ENCODE measurements at regions not wholly inside any gene's neighbourhood (a gene's known extent, or its start where the extent isn't known, plus 50 kb on each side); places are given as distances from the start of the nearest gene placed in this dataset.
"Not testable (repeated sequence)": the region's sequence is repeated elsewhere in the genome, so short reads cannot be mapped to it uniquely, and the experiment has no call there.

GRCh38 chr3:39712413-39713048 is 96.9 kb upstream of the MYRIP start:
- no peak overlapping the region for H3K27ac ChIP-seq
- TF ChIP-seq CTCF (IDR thresholded peaks at IDR 0.05): no peak
- ATAC-seq: no peak
- no peaks in the 10 kb centered on the region for H3K36me3 ChIP-seq
- H3K9me3 ChIP-seq: no peaks in the 10 kb centered on the region
- no peak overlapping the region for H3K4me3 ChIP-seq
- no peak for DNase-seq
- no peaks in the 10 kb centered on the region for H3K27me3 ChIP-seq
- intact Hi-C loops (cut with DNase I): no loop called here
- no peaks in the 10 kb centered on the region for H3K4me1 ChIP-seq

- intact Hi-C loops (cut with DNase I); H3K4me1 ChIP-seq; H3K4me3 ChIP-seq; H3K27ac ChIP-seq; H3K27me3 ChIP-seq; DNase-seq; H3K36me3 ChIP-seq; H3K9me3 ChIP-seq; ATAC-seq: not testable (repeated sequence)
Measured at GRCh38 chr3:39713341-39713740, 96.1 kb upstream of the MYRIP start.

- ATAC-seq (peak; percentile 64), DNase-seq (no peak)
- Histone ChIP-seq H3K4me3 (no peak overlapping the region), H3K27ac (no peak overlapping the region), H3K4me1 (no peaks in the 10 kb centered on the region), H3K27me3 (no peaks in the 10 kb centered on the region), H3K9me3 (no peaks in the 10 kb centered on the region), H3K36me3 (no peaks in the 10 kb centered on the region)
- intact Hi-C loops (cut with DNase I): no loop called here
- no peak for TF ChIP-seq CTCF (IDR thresholded peaks at IDR 0.05)
Measured at GRCh38 chr3:39716849-39717248, 92.6 kb upstream of the MYRIP start.

- Histone ChIP-seq H3K4me1 (no peaks in the 10 kb centered on the region), H3K9me3 (no peaks in the 10 kb centered on the region), H3K27ac (no peak overlapping the region), H3K36me3 (no peaks in the 10 kb centered on the region), H3K27me3 (no peaks in the 10 kb centered on the region), H3K4me3 (no peak overlapping the region)
- no peak for TF ChIP-seq CTCF (IDR thresholded peaks at IDR 0.05)
- ATAC-seq: peak; percentile 47
- no peak for DNase-seq
- intact Hi-C loops (cut with DNase I): no loop called here
Measured at GRCh38 chr3:39718674-39719595, 90.5 kb upstream of the MYRIP start.

GRCh38 chr3:39721076-39721475 is 88.3 kb upstream of the MYRIP start:
- intact Hi-C loops (cut with DNase I): no loop called here
- ATAC-seq (no peak), DNase-seq (no peak)
- Histone ChIP-seq H3K27me3 (no peaks in the 10 kb centered on the region), H3K4me1 (no peaks in the 10 kb centered on the region), H3K4me3 (no peak overlapping the region), H3K9me3 (no peaks in the 10 kb centered on the region), H3K27ac (no peak overlapping the region), H3K36me3 (no peaks in the 10 kb centered on the region)
- no peak for TF ChIP-seq CTCF (IDR thresholded peaks at IDR 0.05)
